ENCODE measurements at regions not wholly inside any gene's neighbourhood (a gene's known extent, or its start where the extent isn't known, plus 50 kb on each side); places are given as distances from the start of the nearest gene placed in this dataset.

DNA sequence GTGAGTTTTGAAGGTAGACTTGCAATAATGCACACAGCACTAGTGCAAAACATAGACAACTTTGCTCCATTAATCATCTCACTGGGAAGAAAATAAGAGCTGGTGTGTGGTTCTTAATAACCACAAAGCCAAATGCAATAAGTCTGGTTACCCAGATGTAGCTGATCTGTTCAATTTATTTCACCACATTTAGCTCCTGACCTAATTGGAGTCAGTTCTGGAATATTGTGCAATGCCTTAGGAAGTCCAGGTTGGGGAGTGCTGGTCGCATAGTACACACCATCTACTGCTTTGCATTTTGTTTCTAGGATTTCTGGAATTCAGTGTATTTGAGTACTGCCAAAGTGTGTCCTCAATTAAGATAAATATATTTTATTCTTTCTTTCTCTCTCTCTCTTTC, 483.3 kb upstream of the SPRY2 start:
- Histone ChIP-seq H3K4me3 (ENCODE audit: insufficient read depth, low read depth, low read length) (no peak overlapping the region), H4K5ac (ENCODE audit: low read depth, low read length) (no peak overlapping the region), H4K91ac (ENCODE audit: insufficient read depth, low read depth, low read length) (no peak overlapping the region), H3K18ac (ENCODE audit: low read depth, low read length) (no peak overlapping the region), H4K8ac (ENCODE audit: low read depth in 2 of 2, low read length in 2 of 2) (no peak overlapping the region), H3K9me3 (ENCODE audit: control insufficient read depth, insufficient read depth, low read length) (peaks cover 2% of the 10 kb centered on the region; the same call in 1 of the 2 replicates), H2BK15ac (ENCODE audit: low read depth, low read length) (no peak overlapping the region), H3K4me2 (ENCODE audit: low read depth, low read length) (no peak overlapping the region), H4K20me1 (ENCODE audit: insufficient read depth, low read length) (no peaks in the 10 kb centered on the region), H3K9me1 (ENCODE audit: insufficient read depth, low read length) (no peaks in the 10 kb centered on the region), H3K9ac (ENCODE audit: low read depth, low read length) (no peak overlapping the region), H2BK120ac (ENCODE audit: low read depth, low read length) (no peak overlapping the region), H3K4ac (ENCODE audit: low read depth, low read length) (no peak overlapping the region), H3K56ac (ENCODE audit: extremely low read depth, insufficient read depth, low read length) (no peak overlapping the region), H3K23ac (ENCODE audit: low read depth, low read length) (no peak overlapping the region), H2AFZ (replicated peaks; ENCODE audit: low read length, poor library complexity) (no peak overlapping the region), H3K27ac (ENCODE audit: insufficient read depth, low read length) (no peak overlapping the region), H2AK9ac (replicated peaks; ENCODE audit: low read depth, low read length, poor library complexity) (no peak overlapping the region), H3K36me3 (ENCODE audit: control insufficient read depth, insufficient read depth, low read length) (no peaks in the 10 kb centered on the region), H3K79me1 (ENCODE audit: low read depth in 1 of 2, low read length in 2 of 2) (no peaks in the 10 kb centered on the region), H3K14ac (replicated peaks; ENCODE audit: low read depth, low read length) (no peak overlapping the region), H3K27me3 (ENCODE audit: control insufficient read depth, insufficient read depth, low read length) (no peaks in the 10 kb centered on the region), H3K4me1 (ENCODE audit: control insufficient read depth, insufficient read depth, low read length) (no peaks in the 10 kb centered on the region), H2BK20ac (ENCODE audit: low read depth, low read length) (no peak overlapping the region), H2BK5ac (ENCODE audit: low read depth, low read length, poor library complexity, severe bottlenecking) (no peak overlapping the region), H2AK5ac (ENCODE audit: low read depth, low read length) (no peak overlapping the region)
- ChIA-PET POLR2A (ENCODE audit: unreplicated experiment) (no interaction called here), CTCF (no interaction called here)
- in situ Hi-C loops (cut with MboI; ENCODE audit: low sequenced_read_pairs), result no loop called here
- intact Hi-C loops (cut with micrococcal nuclease), result no loop called here
- WGBS, 2 experiments (ENCODE audit: extremely low coverage in 2 of 2, insufficient read length in 1 of 2), result no CpG with 5 or more reads among the region's 1 CpG
- DNase-seq (no peak), ATAC-seq (ENCODE audit: low read depth) (no peak)
- dilution Hi-C loops (cut with HindIII; ENCODE audit: low sequenced_read_pairs, unreplicated experiment), result no loop called here
- TF ChIP-seq, protein P1, sequence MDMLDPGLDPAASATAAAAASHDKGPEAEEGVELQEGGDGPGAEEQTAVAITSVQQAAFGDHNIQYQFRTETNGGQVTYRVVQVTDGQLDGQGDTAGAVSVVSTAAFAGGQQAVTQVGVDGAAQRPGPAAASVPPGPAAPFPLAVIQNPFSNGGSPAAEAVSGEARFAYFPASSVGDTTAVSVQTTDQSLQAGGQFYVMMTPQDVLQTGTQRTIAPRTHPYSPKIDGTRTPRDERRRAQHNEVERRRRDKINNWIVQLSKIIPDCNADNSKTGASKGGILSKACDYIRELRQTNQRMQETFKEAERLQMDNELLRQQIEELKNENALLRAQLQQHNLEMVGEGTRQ (IDR thresholded peaks at IDR 0.05; ENCODE audit: low read depth, low read length), result no peak
- TF ChIP-seq SMC3 (IDR thresholded peaks at IDR 0.05; ENCODE audit: low read depth, low read length) (no peak), CTCF (conservative IDR thresholded peaks at IDR 0.05; ENCODE audit: low read depth, low read length) (no peak), CHD1 (IDR thresholded peaks at IDR 0.05; ENCODE audit: low read depth, low read length) (no peak), CEBPB (IDR thresholded peaks at IDR 0.05; ENCODE audit: low read depth, low read length) (peak; percentile 19; the same call in 1 of the 2 replicates), MAFK (IDR thresholded peaks at IDR 0.05; ENCODE audit: low read depth, low read length) (no peak)
- BruUV-seq (replicated peaks), result no TSS peak

All from IMR-90 (cell line).